ENCODE measurements at regions not wholly inside any gene's neighbourhood (a gene's known extent, or its start where the extent isn't known, plus 50 kb on each side); places are given as distances from the start of the nearest gene placed in this dataset.

DNA sequence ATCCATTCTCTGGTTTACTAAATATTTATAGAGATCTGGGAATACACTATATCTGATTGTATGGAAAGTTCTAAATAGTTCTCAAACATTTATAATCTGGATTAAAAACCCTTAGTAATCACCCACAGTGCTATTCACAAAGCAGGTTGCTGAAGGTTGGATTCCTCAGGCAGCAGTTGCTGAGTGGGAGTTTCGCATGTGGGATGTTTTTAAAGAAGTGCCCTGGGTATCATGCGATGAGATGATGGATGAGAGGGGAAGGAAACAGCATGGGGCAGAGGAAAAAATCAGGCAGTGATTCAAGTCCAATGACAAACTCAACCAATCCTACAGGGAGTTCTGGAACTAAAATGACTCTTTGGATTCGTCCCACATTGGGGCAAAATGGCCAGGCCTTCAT lies 85.3 kb upstream of the GALNT2 start:
- DNase-seq: no peak

DNA sequence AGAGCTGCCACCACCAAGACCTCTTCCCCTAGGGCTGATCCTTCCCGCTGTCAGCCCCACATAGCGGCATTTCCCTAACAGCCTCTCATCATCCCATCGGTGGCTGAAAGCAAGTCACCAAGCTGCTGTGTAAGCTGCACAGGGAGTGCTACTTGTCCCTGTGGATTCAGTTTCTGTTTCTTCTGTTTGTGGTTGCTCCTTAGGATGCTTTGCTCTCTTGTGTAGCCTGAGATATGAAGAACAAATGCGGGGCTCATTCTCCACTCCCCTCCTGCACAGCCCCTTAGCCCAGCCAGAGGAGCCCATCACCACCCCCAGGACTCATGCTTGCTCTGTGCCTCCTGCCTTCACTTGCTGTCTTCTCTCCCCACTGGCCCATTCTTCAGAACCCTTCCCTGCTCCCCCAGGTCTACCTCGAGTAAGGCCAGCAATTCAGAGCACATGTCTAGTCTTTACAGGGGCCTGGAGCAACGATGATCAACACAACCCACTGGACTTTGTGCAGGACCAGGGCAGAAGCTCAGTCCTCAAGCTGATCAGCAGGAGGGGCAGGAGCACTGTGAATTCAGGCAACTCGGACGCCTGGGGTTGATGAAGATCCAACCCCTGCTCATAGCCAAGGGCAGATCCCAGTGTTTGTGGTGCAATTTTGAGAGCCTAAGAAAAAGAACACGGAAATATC lies 82.6 kb upstream of the GALNT2 start:
- no peak for DNase-seq

DNA sequence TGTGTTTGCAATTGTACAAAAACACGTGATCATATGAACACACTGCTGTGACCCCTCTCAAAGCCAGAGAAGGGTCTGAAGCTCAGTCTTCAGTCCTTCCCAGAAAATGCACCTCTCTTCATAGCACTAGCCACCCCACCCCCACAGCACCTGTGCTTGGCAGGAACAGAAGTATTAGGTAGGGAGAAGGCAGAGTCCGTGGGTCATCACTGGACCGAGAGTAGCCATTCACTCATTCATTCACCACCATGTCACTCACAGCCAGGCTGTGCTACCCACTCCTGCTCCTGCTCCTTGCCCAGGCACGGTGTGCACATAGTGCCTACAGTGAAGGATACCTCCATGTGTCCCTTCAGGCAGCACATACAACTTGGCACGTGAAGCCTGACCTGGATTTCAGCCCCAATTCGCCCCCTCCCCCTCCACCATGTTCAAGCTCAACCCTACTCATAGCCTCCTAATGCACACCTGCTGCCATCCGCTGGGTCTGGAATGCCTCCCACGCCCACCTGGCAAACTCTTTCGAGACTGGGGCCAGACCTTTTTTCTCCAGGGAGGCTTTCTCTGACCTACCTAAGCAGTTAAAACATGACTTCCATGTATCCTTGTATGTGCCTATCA lies 81.9 kb upstream of the GALNT2 start:
- DNase-seq: no peak

DNA sequence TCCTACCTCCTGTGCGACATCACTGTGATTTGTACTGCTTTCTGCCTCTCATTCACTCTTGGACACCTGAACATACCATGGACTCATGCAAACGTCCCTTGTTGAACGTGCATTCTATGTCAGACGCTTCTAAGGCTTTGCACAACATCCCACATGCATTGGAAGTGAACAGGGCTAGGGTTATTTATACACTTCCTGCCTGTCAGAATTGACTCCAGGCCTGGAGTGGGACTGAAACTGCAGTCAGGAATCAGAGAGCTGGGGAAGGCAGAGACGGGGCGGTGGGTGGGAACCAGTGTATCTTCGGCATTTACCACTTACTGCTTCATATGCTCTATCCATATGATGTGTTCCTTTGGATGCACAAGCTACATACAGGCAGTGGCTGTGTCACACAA lies 81.4 kb upstream of the GALNT2 start:
- DNase-seq: no peak

DNA sequence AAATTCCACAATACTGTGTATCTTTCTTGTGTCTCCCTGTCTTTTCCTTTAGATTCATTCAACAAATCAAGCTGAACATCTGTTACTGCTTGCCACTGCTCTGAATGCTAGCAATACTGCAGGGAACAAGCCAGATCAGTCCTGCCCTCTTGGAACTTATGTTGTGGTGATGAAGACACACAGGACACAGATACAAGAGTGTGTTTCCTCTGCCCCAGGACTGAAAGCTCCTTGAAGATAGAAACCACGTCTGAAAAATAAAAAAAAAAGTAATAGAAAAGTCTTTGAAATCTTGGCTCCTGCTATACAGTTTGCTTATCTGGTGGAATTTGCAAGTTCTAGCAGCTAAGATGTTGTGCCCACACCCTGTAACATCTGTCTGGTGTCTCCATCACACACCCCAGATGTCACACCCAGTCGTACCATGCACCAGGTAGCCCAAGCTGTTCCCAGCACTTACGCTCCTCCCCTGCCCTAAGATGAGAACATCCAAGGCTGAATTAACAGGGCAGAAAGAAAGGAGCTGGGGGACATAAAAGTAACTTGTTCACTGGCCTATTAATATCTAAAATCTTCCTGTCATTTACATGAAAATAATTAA lies 80.2 kb upstream of the GALNT2 start:
- DNase-seq: no peak

DNA sequence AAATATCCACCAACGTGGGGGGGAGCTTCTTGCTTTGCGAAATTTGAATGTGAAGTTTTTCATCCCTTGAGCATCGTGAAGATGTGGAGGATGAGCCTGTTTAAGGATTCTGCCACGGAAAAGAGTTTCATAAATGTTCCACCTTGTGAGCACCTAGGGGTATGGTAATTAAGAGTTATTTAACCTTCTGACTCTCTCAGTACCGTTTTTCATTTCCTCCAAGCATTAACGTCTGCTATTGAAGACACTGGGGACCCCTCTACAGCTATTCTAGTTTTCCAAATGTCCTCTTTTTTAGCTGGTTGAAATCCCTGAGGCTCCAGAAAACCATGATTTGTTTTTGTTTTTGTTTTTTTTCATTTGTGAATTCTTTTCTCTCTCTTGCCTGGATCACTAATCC lies 79.1 kb upstream of the GALNT2 start:
- DNase-seq: no peak

DNA sequence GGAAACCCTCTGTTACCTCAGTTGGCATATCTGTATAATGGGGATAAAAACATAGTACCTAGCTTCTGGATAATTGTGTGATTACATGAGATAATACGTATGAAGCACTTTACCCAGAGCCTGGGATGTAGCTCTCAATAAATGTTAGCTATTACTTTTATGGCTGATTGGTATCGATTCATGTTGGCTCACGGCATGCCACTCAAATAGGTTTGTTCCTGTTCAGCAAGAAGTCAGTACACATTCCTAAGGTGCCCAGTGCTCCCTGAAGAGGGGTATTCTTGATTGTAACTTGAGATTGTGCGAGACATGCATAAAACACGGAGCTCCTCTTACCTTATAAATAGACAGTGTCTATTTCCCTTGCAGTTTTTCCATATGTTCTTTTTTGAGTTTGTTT lies 78.5 kb upstream of the GALNT2 start:
- DNase-seq: no peak

DNA sequence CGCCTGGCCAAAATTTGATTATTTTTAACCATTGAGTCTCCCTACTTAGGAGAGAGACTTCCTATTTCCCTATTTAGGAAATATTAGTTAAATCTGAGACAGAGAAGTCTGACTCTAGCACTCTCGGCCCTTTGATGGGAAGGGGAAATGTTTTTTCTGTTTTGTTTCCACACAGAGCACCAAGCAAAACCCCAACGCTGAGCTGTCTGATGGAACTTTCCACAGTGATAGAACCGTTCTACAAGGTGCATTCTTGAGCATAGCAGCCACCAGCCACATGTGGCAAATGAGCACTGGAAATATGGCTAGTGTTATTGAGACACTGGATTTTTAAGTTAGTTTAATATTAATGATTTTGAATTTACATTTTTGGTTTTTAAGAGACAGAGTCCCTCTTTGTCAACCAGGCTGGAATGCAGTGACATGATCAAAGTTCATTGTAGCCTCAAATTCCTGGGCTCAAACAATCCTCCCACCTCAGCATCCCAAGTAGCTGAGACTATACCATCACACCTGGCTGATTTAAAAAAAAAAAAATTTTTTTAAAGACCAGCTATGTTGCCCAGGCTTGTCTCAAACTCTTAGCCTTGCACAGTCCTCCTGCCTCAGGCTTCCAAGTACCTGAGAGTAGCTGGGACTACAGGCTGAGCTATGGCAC lies 77.3 kb upstream of the GALNT2 start:
- no peak for DNase-seq

DNA sequence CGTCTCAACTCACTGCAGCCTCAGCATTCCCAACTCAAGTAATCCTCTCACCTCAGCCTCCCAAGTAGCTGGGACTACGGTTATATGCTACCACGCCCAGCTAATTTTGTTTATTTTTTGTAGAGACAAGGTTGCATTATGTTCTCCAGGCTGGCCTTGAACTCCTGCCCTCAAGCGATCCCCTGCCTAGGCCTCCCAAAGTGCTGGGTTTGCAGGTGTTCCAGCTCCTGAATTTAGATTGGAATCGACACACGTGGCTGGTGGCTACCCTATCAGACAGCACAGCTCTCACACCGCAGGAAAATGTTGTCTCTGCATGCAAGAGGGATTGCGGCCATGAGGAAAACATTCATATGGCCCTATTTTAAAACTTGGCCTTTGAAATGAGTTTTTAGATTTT lies 76.7 kb upstream of the GALNT2 start:
- DNase-seq: no peak

DNA sequence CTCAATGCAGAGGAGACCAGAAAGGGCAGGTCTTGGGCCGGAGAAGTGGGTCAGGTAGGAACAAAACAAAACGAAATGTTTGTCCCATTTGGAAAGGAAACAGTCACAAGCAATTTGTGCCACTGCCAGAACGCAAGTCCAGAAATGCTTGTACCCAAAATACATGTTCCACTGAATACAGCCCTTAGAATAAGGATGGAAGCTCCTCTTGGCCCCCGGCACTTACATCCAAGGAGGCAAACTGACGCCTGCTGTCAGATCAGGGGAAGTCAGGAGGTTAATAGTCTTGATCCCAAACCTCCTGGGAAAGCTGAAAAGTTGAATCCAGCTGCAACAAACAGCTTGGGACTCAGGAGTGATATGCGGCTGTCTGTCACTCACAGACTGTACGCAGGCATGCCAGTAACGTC lies 75.9 kb upstream of the GALNT2 start:
- DNase-seq: no peak

DNA sequence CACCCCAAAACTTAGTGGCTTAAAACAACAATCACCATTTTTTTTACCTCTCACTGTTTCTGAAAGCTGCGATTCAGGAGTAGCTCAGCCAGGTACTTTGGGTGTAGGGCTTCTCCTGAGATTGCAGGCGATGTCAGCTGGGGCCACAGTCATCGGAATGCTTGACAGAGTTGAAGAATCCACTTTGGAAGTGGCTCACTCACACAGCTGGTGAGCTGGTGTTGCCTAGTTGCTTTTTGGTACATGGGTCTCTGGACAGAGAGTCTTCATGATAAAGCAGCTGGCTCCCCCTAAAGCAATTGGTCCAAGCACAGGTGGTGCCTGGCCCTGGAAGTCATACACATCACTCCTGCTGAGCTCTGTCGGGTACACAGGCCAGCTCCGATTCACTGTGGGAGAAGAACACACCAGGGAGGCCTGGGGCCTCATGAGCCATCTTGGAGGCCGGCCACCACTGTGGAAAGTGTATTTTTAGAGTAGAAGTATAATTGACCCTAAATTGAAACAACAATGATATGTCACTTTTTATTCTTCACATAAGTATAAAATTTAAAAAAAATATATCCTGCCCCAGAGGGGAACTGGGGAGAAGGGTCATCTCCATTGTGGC lies 75.2 kb upstream of the GALNT2 start:
- DNase-seq: no peak

DNA sequence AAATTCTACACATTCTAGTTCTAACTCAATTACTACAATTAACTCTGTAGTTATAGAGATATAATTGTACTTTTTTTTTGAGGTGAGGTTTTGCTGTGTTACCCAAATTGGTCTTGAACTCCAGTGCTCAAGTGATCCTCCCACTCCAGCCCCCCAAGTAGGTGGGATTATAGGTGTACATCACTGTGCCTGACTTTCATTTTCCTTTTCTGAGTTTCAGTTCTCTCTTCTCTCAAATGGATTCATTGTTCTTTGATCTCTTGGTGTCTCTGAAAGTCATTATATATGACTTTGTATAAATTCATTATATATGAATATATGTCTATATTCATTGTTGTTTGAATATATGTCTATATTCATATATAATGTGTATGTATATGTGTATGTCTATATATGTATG lies 74.0 kb upstream of the GALNT2 start:
- no peak for DNase-seq

DNA sequence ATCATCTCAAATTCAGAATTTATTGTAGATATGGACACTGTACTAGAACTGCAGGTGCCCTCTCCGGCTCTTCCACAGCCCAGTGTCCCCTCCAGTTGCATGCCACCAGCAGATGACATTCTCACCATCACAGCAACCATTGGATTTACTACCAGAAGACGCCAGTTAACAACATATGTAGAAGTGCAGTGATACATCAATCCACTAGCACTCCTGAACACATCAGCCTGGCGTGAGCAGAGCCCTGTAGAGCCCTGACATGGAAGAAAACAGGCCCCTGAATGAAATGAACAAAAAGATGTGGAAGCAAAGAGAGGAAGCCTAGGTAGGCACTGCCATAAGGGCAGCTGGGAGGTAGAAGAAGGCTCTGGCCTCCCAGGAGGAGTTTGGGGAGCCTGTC lies 73.1 kb upstream of the GALNT2 start:
- no peak for DNase-seq

DNA sequence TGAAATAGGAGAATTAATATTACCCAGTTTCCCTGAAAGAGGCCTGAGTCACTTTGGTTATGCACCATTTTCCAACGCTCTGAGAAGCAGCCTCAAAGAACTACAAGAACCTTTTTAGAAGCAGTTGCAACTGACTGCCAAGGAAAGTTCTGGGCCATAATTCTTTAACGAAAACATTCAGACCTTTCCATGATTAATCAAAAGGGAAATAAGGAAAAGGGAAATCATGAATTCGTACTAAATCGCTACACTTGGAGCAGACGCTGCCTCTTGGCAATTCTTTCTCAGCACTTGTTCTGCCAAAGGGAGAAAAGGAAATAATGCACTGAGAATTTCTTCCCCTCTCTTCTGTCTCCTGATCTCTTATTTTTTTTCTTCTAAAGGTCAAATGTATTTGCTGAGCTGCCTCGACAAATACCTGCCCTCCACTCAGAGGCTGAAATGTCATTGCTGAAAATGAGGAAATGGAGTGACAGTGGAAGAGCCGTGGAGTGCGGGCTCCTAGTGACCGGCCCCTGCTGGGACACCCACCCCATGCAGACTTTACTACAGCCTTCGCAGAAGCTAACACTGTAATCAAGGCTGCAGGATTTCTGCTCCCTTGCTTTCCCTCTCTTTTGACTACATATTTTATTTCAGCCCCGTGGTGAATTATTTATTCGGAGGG lies 67.9 kb upstream of the GALNT2 start:
- no peak for DNase-seq

DNA sequence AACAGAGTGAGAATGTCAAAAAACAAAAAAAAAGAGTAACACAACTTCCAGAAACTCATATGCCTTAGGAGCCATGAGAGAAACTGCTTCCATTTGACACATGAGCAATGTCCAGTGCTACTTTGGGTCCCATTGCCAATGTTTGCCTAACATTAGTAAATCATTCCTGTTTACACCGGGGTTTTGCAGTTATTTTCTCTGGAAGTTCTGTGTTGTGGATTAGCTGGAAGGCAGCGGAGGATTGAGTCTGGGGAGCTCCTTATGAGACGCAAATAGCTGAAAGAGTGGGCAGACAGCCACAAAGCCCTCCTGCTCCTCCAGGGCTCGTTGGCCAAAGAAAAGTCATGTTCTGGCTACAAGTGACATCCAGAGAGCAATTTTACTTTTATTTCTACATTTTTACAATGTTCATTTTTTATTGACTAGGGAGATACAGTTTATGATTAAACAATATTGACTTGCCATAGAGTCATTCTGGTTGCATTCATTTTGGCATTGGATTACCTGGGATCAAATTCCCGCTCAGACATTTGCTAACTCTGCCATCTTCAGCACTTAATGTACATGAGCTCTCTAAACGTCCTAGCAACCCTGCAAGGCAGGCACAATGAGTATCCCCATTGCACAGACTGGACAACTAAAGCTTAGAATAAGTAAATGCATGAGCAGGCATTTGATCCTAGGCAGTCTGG lies 66.4 kb upstream of the GALNT2 start:
- no peak for DNase-seq

DNA sequence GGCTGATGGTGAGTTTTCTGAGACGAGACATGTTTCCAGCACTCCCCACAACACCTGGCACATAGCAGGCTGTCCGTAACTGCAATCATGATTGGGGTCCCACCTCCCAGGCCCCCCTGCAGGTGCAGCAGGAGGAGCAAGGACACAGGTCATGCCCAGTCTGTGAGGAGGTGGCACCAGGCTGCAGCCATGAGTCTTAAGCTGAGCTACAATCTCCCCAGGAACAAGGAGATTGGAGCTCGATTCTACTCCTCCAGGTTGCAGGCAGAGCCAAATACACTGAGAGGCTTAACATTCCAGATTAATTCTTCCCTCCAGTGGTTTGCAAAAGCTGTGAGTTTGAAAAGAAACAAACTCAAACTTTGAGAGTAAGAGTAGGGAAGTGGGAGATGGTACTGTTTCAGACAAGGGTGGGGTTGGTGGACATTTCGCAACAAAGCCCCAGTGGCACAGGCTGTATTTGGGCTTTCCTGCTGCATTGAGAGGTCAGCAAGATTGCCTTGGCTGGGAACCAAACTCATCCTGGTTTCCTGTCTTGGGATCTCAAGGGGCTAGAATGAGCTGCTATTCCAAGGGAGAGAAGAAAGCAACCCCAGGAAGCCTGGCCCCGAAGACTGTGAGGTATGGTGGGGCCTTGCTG lies 64.8 kb upstream of the GALNT2 start:
- DNase-seq: no peak

DNA sequence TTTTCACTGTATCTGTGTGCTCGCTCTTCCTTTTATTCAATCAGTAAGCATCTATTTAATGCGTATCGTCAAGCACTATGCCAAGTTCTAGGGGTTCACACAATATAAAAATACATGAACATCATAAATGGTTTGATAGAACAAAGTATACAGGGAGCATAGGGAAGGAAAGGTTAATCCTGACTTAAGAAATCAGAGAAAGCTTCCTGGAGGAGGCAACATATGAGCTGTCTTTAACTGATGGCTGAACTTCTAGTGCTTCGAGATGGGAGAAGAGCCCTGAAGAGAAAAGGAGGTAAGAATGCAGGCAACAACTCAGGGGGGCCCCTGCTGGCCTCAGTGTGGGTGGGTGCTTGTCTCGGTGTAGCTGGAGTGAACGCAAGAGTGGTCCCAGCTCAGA lies 63.6 kb upstream of the GALNT2 start:
- no peak for DNase-seq

DNA sequence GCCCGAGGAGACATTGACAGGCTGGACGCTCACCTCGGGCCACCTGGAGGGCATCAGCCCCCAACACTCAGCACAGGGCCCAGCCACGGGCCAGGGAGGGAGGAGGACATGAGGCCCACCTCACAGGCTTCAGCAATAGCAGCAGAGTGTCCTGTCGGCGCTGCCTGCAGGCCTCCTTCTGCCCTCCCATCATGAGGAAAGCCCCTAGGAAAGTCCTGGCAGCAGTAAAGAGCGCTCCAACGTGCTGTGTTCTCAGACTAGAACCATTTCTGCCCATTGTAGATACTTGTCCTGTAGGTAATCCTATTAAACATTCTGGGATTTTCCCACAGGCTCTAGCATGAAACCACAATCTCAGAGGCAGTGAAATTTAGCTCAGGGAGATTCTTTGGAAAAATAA lies 62.0 kb upstream of the GALNT2 start:
- DNase-seq: no peak

DNA sequence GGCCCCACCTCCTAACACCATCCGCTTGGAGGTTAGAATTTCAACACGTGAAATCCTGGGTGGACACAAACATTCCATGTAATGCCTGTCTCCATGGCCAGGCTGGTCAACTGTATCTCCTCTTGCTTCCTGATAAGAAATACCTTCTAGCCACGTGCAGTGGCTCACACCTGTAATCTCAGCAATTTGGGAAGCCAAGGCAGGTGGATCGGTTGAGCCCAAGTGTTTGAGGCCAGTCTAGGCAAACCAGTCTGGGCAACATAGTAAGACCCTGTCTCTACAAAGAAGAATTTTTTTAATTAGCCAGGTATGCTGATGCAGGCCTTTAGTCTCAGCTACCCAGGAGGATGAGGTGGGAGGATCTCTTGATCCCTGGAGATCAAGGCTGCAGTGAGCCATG lies 58.3 kb upstream of the GALNT2 start:
- DNase-seq: no peak

DNA sequence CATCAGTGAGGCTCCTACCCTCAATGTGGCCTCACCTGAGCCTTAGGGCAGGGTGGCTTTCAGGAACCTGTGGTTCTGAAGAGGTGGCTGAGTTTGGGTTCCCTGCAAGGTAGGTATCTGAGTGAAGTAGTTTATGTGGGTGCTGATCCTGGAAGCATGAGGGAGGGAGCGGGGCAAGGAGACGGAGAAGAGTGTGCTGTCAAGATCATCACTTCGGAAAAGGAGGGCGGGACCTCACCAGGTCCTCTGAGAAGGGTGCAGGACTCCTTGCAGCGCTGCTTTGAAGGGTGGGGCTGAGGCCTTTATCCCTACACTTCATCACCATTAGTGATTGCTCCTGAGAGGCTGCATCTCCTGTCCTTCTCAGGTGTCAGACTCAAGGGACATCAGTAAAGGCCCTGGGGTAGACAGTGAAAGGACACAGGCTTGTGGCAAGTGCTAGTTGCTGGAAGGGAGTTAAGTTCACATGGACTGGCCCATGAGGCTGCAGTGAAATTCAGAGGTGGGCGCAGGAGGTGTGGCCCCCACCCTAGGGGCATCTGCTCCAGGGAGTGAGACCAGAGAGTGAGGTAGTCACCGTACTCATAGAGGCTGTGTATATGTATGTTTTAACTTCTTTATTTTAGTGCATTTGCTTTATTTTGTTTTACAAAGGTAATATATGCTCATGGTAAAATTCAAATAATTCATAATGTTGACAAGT lies 57.3 kb upstream of the GALNT2 start:
- DNase-seq: no peak

DNA sequence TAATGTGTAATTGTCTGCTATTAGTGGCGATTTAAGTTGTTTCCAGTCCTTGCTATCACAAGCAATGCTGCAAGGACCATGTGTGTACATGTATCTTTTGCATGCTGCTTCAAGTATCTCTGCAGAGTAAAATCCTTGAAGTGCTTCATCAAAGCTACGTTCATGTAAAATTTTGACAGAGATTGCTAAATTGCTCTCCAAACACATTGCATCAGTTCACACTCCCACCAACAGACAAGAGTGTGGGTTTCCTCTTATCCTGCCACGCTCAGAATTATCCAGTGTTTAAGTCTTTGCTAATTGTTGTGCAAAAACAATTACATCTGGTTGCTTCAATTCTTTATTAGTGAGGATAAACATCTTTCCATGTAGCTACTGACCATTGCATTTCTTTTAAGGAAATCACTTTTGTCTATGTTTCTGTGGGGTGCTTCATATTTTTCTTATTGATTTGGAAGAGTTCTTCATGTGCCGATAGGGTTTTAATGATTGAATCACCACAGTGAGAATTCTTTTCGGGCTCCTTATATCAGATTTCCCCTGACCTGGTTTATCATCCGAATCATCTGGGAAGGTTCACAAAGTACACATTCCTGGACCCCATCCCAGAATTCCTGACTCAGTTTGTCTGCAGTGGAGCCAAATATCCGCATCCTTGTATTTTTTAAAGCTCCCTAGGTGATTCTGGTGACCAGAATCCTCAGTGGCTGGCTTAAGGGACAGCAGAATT lies 56.3 kb upstream of the GALNT2 start:
- DNase-seq: no peak
